ENCODE measurements at regions not wholly inside any gene's neighbourhood (a gene's known extent, or its start where the extent isn't known, plus 50 kb on each side); places are given as distances from the start of the nearest gene placed in this dataset.

DNA sequence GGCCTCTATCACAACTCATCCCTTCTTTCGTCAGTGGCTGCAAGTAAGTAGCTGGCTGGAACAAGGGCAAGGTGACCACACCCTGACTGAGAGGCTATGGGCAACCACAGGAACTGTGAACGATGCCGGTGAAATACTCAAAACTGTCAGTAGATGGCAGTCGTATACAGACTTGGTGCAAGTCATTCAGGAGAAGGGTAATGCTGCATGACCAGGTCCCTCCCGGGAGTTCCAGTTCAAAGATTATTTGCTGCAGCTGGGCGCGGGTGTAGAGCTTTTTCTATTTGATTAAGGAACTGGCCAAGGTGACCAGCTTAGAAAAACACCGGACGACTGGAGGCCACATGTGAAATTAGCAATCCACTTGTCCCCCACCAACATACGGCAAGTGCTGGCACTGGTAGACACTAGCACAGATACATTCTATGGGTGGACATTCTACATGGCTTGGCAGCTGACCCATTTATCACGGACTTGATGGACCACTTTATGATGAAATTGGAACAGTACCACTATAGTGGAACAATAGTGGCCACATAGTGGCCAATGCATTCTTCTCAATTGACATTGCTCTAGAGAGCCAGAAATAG, 726.6 kb downstream of the TRAM1L1 start:
- no peaks in the 10 kb centered on the region for H3K27me3 ChIP-seq
- H3K27ac ChIP-seq: no peak overlapping the region
- no peak overlapping the region for H3K4me3 ChIP-seq
- TF ChIP-seq, protein P1, sequence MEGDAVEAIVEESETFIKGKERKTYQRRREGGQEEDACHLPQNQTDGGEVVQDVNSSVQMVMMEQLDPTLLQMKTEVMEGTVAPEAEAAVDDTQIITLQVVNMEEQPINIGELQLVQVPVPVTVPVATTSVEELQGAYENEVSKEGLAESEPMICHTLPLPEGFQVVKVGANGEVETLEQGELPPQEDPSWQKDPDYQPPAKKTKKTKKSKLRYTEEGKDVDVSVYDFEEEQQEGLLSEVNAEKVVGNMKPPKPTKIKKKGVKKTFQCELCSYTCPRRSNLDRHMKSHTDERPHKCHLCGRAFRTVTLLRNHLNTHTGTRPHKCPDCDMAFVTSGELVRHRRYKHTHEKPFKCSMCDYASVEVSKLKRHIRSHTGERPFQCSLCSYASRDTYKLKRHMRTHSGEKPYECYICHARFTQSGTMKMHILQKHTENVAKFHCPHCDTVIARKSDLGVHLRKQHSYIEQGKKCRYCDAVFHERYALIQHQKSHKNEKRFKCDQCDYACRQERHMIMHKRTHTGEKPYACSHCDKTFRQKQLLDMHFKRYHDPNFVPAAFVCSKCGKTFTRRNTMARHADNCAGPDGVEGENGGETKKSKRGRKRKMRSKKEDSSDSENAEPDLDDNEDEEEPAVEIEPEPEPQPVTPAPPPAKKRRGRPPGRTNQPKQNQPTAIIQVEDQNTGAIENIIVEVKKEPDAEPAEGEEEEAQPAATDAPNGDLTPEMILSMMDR (IDR thresholded peaks at IDR 0.05): peak in 1 of 2 donors; percentile 52
- no peaks in the 10 kb centered on the region for H3K9me3 ChIP-seq
- DNase-seq (ENCODE audit: low spot score): peak; percentile 56
- no peaks in the 10 kb centered on the region for H3K4me1 ChIP-seq
- no peaks in the 10 kb centered on the region for H3K36me3 ChIP-seq

DNA sequence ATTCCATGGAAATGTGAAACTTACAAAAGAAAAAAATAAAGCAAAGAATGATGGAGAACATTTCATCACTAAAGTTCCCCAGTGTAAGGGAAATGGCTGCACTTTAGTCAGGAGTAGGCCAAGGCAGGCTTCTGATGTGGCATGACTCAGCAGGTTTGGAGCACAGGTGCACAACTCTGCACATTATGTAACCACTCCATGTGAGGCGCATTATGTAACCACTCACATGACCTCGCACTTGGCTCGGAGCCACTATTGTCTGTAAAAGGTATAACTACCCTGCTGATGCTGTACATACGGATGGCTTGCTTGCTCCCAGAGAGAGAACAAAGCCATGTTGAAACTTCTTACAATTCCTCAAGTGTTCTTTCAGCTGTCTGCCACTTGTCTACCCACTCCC, 727.6 kb downstream of the TRAM1L1 start:
- Histone ChIP-seq H3K27ac (no peak overlapping the region), H3K27me3 (no peaks in the 10 kb centered on the region), H3K4me1 (no peaks in the 10 kb centered on the region), H3K4me3 (no peak overlapping the region), H3K9me3 (no peaks in the 10 kb centered on the region), H3K36me3 (no peaks in the 10 kb centered on the region)
- no peak for DNase-seq (ENCODE audit: low spot score)
- TF ChIP-seq, protein P1 (IDR thresholded peaks at IDR 0.05): no peak

DNA sequence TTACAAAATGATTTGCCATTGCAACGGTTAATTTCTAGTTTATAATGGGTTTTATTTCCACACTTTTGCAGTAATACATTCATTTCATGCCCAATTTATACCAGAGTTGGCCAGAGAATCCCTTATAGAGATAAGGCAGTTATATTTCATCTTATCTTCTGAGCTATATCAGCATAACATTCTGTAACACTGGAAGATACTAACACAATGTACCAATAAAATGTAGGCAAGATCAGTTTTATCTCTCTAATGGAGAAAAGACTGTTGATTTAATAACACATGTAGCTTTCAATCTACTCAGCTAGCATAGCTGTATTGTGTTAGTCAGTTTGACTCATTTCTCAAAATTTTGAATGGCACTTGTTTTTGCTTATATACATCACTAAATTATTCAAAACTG, 738.6 kb downstream of the TRAM1L1 start:
- no peaks in the 10 kb centered on the region for H3K4me1 ChIP-seq
- no peak overlapping the region for H3K4me3 ChIP-seq
- H3K27ac ChIP-seq: no peak overlapping the region
- DNase-seq (ENCODE audit: low spot score): no peak
- H3K27me3 ChIP-seq: no peaks in the 10 kb centered on the region
- TF ChIP-seq, protein P1 (IDR thresholded peaks at IDR 0.05): no peak
- H3K36me3 ChIP-seq: no peaks in the 10 kb centered on the region
- no peaks in the 10 kb centered on the region for H3K9me3 ChIP-seq

DNA sequence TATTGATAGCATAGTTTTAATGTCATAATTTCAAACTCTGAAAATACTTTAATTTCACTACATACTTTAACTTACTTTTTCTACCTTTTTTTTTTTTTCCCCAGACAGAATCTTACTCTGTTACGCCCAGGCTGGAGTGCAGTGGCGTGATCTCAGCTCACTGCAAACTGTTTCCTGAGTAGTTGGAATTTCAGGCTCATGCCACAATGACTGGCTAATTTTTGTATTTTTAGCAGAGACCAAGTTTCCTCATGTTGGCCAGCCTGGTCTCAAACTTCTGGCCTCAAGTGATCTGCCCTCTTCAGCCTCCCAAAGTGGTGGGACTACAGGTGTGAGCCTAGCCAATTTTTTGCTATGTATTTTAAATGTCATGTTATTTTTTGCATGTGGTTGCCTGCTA, 741.6 kb downstream of the TRAM1L1 start:
- H3K27me3 ChIP-seq: no peaks in the 10 kb centered on the region
- H3K9me3 ChIP-seq: no peaks in the 10 kb centered on the region
- no peaks in the 10 kb centered on the region for H3K36me3 ChIP-seq
- H3K4me3 ChIP-seq: no peak overlapping the region
- TF ChIP-seq, protein P1 (IDR thresholded peaks at IDR 0.05): no peak
- H3K4me1 ChIP-seq: no peaks in the 10 kb centered on the region
- no peak for DNase-seq (ENCODE audit: low spot score)
- H3K27ac ChIP-seq: no peak overlapping the region

DNA sequence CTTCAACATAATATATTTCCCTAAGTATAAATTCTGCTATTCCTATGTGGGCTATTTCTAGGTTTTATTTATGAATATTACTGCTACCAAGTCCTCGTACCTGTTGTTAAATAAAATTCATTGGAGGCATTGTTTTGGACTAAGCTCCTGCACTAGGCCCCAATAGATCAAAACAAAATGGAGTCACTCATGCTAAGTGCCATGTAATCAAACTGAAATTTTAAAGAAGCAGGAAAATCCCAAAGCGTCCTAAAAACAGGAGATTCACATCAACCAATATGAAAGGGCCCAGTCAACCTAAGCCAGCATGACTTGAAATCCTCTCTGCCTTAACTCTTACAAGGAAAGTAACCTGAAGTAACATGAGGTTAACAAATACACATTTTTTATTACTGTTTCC, 743.2 kb downstream of the TRAM1L1 start:
- H3K27ac ChIP-seq: no peak overlapping the region
- H3K9me3 ChIP-seq: no peaks in the 10 kb centered on the region
- no peaks in the 10 kb centered on the region for H3K4me1 ChIP-seq
- no peak for DNase-seq (ENCODE audit: low spot score)
- H3K36me3 ChIP-seq: no peaks in the 10 kb centered on the region
- no peak overlapping the region for H3K4me3 ChIP-seq
- TF ChIP-seq, protein P1 (IDR thresholded peaks at IDR 0.05): no peak
- no peaks in the 10 kb centered on the region for H3K27me3 ChIP-seq

DNA sequence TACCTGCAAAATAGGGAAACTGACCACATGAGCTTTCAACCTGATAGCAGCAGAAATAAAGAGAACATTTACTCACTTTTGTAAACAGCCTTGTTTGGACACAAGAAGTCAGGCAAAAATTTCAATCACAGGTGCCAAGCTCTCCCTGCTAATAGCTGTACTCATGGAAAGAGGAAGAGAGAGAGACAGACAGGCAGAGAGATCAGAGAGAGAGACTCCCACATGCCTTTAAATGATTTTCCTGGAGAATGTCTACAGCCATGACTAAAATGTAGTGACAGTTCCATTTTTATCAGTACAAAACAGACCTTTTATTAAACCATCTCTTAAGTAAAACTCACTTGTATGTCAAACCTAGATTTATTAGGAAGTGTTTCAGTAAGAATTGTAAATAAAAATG, 752.9 kb downstream of the TRAM1L1 start:
- no peak for DNase-seq (ENCODE audit: low spot score)
- H3K27me3 ChIP-seq: no peaks in the 10 kb centered on the region
- H3K4me1 ChIP-seq: no peaks in the 10 kb centered on the region
- TF ChIP-seq, protein P1 (IDR thresholded peaks at IDR 0.05): no peak
- H3K27ac ChIP-seq: no peak overlapping the region
- H3K36me3 ChIP-seq: no peaks in the 10 kb centered on the region
- no peak overlapping the region for H3K4me3 ChIP-seq
- no peaks in the 10 kb centered on the region for H3K9me3 ChIP-seq

Measured in right atrium auricular region (tissue), 2 donors.